Embryonic facial prominence (tissue), 1 donor: ENCODE measurements at regions not wholly inside any gene's neighbourhood (a gene's known extent, or its start where the extent isn't known, plus 50 kb on each side); places are given as distances from the start of the nearest gene placed in this dataset.
A peak's percentile ranks its signal among the peaks of the same experiment; 100 is the strongest.
"Not testable (repeated sequence)": the region's sequence is repeated elsewhere in the genome, so short reads cannot be mapped to it uniquely, and the experiment has no call there.

Experiments used
- DNase-seq: peaks from one replicate; pipeline ENCODE4 v3.0.0-alpha.2; 2016; ENCODE audit errors: extremely low spot score

GRCh38 chr21:28135646-28136045 is 857.0 kb downstream of the LTN1 start:
- no peak for DNase-seq

- DNase-seq = no peak
Measured at GRCh38 chr21:28133116-28133515, 859.6 kb downstream of the LTN1 start.

- DNase-seq = no peak
Measured at GRCh38 chr21:28132713-28133112, 860.0 kb downstream of the LTN1 start.

GRCh38 chr21:28127175-28127785 is 865.4 kb downstream of the LTN1 start:
- no peak for DNase-seq

DNA sequence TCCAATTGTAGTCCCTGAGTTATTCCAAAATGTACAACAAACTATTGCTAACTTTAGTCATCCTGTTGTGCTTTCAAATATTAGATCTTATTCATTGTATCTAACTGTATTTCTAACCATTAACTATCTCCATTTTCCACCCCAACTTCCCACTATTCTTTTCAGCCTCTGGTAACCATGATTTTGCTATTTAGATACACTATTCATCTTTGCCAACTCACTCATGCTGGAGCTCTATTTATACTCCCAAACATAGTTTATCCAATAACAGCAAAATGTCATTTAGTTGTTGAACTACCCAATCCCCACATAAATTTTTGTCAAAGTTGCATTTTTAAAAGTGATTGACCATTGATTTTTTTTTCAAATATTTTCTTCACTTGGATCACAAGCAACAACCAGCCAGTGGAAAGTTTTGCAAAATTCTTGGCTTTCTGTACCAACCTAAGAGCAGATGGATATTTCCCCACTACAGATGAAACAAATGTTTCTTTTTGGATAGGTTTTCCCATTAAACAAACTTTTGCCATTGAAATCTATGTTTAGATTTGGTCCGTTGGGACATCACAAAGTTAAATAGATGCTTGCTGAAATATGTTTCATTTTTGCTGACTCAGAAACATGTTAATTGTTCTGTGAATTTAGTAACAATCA is 866.0 kb downstream of the LTN1 start:
- no peak for DNase-seq

- DNase-seq = no peak
Measured at GRCh38 chr21:28124541-28124940, 868.1 kb downstream of the LTN1 start.

DNA sequence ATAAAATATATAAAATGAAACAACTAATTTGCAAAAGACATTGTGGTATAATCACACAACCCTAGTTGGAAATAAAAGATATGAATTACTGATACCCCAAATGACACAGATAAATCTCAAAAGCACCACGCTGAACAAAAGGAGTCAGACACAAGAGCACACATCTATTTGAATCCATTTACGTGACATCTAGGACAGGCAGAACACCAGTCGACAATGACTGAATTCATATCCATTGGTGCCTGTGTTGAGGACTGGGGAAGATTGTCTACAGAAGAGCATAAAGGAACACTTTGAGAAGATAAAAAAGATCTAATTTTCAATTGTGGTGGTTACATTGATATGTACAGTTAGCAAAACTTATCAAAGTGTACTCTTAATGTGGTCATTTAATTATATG is 874.1 kb downstream of the LTN1 start:
- no peak for DNase-seq

DNA sequence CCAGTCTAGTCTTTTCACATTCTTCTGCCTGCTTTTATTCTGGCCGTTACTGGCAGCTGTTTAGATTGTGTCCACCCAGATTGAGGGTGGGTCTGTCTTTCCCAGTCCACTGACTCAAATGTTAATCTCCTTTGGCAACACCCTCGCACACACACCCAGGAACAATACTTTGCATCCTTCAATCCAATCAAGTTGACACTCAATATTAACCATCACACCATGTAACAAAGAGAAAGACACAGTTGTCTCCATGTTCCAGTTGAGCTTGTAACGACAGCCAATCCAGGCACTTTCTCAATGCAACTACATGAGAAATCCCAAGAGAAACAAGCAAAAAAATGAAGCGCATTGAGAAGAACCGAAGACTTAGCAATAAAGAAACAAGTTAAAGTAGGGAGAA is 877.7 kb downstream of the LTN1 start:
- not testable (repeated sequence) for DNase-seq

DNA sequence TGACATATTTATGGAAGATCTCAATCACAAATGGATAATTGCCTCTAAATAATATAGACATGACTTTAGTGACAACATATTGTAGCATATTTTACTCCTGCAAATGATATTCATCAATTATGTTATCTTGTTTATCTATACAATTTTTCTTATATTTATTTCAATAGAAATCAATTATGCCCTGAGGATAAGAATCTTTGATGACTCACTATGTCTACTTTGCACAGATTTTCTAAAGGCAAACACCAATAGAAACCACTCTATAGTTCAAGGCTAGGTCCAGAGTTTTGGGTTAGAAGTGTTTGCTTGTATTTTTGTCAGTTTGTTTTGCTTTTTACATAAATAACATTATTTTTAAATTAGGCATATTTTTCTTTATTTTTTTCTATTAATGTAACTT is 879.0 kb downstream of the LTN1 start:
- no peak for DNase-seq

GRCh38 chr21:28112511-28112910 is 880.2 kb downstream of the LTN1 start:
- DNase-seq = no peak

GRCh38 chr21:28111151-28111619 is 881.5 kb downstream of the LTN1 start:
- peak; percentile 69 for DNase-seq

DNA sequence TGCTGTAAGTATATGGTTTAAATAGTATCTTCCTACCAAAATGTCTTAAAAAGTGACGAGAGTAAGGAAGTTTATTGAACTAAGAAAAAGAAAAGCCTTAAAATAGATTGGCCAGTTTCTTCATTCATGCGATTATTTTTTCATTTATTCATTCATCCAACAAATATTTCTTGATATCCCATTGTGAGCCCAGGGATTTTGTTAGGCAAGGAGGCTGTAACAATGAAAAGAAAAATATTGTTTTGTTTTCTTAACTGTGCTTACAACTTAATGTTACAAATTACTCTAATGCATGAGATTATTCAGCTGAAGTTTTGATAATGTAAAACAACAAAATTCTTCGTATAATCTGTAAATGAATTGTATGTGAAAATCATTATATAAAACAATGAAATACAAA is 882.0 kb downstream of the LTN1 start:
- no peak for DNase-seq

DNA sequence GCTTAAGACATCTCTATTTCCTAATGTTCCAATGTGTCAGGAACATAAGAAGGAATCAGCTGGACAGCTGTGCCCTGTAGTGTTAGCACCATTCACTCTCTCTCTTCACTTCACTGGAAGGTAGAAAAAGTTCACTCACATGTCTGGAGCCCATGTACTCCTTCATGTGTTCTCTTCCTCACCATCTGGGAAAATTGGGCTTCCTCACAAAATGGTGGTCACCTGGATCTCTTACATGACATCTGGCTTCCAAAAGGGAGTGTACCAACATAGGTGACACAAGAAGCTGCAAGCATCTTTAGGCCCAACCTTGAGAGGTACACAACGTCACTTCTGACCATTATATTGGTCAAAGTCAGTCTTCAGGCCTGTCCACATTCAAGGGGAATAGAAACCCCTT is 882.6 kb downstream of the LTN1 start:
- no peak for DNase-seq

DNA sequence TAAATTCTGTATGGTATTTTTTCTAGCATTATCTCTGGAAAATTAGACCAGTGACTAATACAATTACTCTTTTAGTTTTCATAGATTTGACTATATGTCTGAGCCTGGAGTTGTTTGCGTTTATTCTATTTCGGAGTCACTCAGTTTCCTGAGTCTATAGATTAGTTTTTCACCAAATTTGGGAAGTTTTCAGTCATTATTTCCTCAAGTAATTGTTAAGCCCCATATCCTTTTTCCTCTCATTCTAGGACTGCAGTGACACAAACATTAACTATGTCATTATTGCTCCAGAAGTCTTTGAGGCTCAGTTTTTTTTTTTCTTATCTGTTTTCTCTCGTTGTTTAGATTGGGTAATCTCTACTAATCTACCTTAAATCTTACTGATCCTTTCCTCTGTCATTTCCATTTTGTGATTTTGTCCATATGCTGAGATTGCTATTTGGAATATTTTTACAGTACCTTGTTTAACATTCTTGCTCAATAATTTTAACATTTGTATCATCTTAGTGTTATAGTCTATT is 886.2 kb downstream of the LTN1 start:
- DNase-seq = no peak

- no peak for DNase-seq
Measured at GRCh38 chr21:28104346-28104745, 888.3 kb downstream of the LTN1 start.

- no peak for DNase-seq
Measured at GRCh38 chr21:28100366-28100765, 892.3 kb downstream of the LTN1 start.

- DNase-seq = no peak
Measured at GRCh38 chr21:28099001-28099705, 893.5 kb downstream of the LTN1 start.

GRCh38 chr21:28091466-28091865 is 901.2 kb downstream of the LTN1 start:
- no peak for DNase-seq

DNA sequence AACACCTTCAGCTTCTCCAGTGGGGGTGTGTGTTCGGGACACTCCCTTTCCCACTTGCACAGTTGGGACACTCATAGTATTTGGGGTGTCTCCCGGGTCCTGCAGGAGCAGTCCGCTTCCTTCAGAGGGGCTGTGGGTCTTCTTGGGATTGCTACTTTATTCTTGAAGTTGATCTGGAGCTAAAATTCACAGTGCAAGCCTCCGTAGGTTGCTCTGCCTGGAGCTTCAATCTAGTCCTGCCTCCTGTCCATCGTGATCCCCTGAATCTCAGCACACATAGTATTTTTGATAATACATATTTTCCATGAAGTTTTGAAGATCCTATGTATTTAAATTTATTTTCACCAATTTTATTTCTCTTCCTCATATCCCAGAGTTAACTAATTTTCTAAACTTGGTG is 902.1 kb downstream of the LTN1 start:
- no peak for DNase-seq

- no peak for DNase-seq
Measured at GRCh38 chr21:28089599-28090441, 902.9 kb downstream of the LTN1 start.

GRCh38 chr21:28086861-28087581 is 905.7 kb downstream of the LTN1 start:
- no peak for DNase-seq
